ENCODE measurements at regions not wholly inside any gene's neighbourhood (a gene's known extent, or its start where the extent isn't known, plus 50 kb on each side); places are given as distances from the start of the nearest gene placed in this dataset.

- Histone ChIP-seq H3K79me2 (ENCODE audit: control insufficient read depth, insufficient read depth, low read length) (no peaks in the 10 kb centered on the region), H3K36me3 (replicated peaks in 1 of 2; ENCODE audit: control extremely low read depth in 1 of 2, control insufficient read depth in 1 of 2, extremely low read depth in 1 of 2, insufficient read depth in 2 of 2, low read length in 1 of 2) (no peaks in the 10 kb centered on the region), H2AFZ (ENCODE audit: insufficient read depth, low read depth, low read length, poor library complexity, severe bottlenecking) (no peak overlapping the region), H3K9ac (ENCODE audit: low read length) (no peak overlapping the region), H4K20me1 (ENCODE audit: control insufficient read depth, insufficient read depth, low read length, poor library complexity, severe bottlenecking) (no peaks in the 10 kb centered on the region), H3K27ac (ENCODE audit: low read length in 2 of 2) (no peak overlapping the region), H3K27me3 (replicated peaks in 1 of 4; ENCODE audit: control extremely low read depth in 1 of 4, control insufficient read depth in 3 of 4, insufficient read depth in 4 of 4, low read length in 3 of 4) (no peaks in the 10 kb centered on the region), H3K9me3 (ENCODE audit: control extremely low read depth in 1 of 3, control insufficient read depth in 2 of 3, insufficient read depth in 1 of 3, low read length in 2 of 3) (no peaks in the 10 kb centered on the region), H3K4me1 (ENCODE audit: control insufficient read depth in 2 of 2, insufficient read depth in 2 of 2, low read length in 2 of 2) (no peaks in the 10 kb centered on the region), H3K4me3 (ENCODE audit: control extremely low read depth in 1 of 5, extremely low read depth in 1 of 5, insufficient read depth in 1 of 5, low read depth in 2 of 5, low read length in 4 of 5) (no peak overlapping the region), H3K4me2 (replicated peaks; ENCODE audit: low read depth, low read length, poor library complexity, severe bottlenecking) (no peak overlapping the region)
- no peak for ATAC-seq (ENCODE audit: low read depth)
- 100% methylated on average over 3 of the region's 8 CpGs for WGBS (ENCODE audit: insufficient coverage)
- intact Hi-C loops (cut with micrococcal nuclease), result no loop called here
- no peak for DNase-seq
- no peaks in the 10 kb centered on the region for H3K9me3 Mint-ChIP-seq (ENCODE audit: insufficient read depth)
- TF ChIP-seq CTCF (IDR thresholded peaks at IDR 0.05) (no peak), EZH2 (IDR thresholded peaks at IDR 0.05; ENCODE audit: borderline replicate concordance, insufficient read depth, low read depth, low read length, poor library complexity, severe bottlenecking) (no peak)
- H3K27me3 Mint-ChIP-seq, result peaks cover 5% of the 10 kb centered on the region
- H3K4me1 Mint-ChIP-seq, result no peaks in the 10 kb centered on the region
- no peak overlapping the region for H3K4me3 Mint-ChIP-seq
- ChIA-PET POLR2A (no interaction called here), CTCF (no interaction called here)
- no peak overlapping the region for H3K27ac Mint-ChIP-seq
Observed at GRCh38 chr12:30531731-30532678, 163.7 kb downstream of the IPO8 start.

- ChIA-PET POLR2A (no interaction called here), CTCF (no interaction called here)
- Mint-ChIP-seq H3K9me3 (ENCODE audit: insufficient read depth) (no peaks in the 10 kb centered on the region), H3K4me3 (no peak overlapping the region), H3K4me1 (no peaks in the 10 kb centered on the region), H3K27me3 (peaks cover 5% of the 10 kb centered on the region), H3K27ac (no peak overlapping the region)
- Histone ChIP-seq H2AFZ (ENCODE audit: insufficient read depth, low read depth, low read length, poor library complexity, severe bottlenecking) (no peak overlapping the region), H3K79me2 (ENCODE audit: control insufficient read depth, insufficient read depth, low read length) (no peaks in the 10 kb centered on the region), H4K20me1 (ENCODE audit: control insufficient read depth, insufficient read depth, low read length, poor library complexity, severe bottlenecking) (no peaks in the 10 kb centered on the region), H3K27ac (ENCODE audit: low read length in 2 of 2) (no peak overlapping the region), H3K27me3 (replicated peaks in 1 of 4; ENCODE audit: control extremely low read depth in 1 of 4, control insufficient read depth in 3 of 4, insufficient read depth in 4 of 4, low read length in 3 of 4) (no peaks in the 10 kb centered on the region), H3K4me3 (ENCODE audit: control extremely low read depth in 1 of 5, extremely low read depth in 1 of 5, insufficient read depth in 1 of 5, low read depth in 2 of 5, low read length in 4 of 5) (no peak overlapping the region), H3K4me2 (replicated peaks; ENCODE audit: low read depth, low read length, poor library complexity, severe bottlenecking) (no peak overlapping the region), H3K9me3 (ENCODE audit: control extremely low read depth in 1 of 3, control insufficient read depth in 2 of 3, insufficient read depth in 1 of 3, low read length in 2 of 3) (no peaks in the 10 kb centered on the region), H3K36me3 (replicated peaks in 1 of 2; ENCODE audit: control extremely low read depth in 1 of 2, control insufficient read depth in 1 of 2, extremely low read depth in 1 of 2, insufficient read depth in 2 of 2, low read length in 1 of 2) (no peaks in the 10 kb centered on the region), H3K4me1 (ENCODE audit: control insufficient read depth in 2 of 2, insufficient read depth in 2 of 2, low read length in 2 of 2) (no peaks in the 10 kb centered on the region), H3K9ac (ENCODE audit: low read length) (no peak overlapping the region)
- no peak for TF ChIP-seq EZH2 (IDR thresholded peaks at IDR 0.05; ENCODE audit: borderline replicate concordance, insufficient read depth, low read depth, low read length, poor library complexity, severe bottlenecking)
- 75% methylated on average over 1 of the region's 4 CpGs for WGBS (ENCODE audit: insufficient coverage)
- no peak for DNase-seq
- intact Hi-C loops (cut with micrococcal nuclease), result no loop called here
- ATAC-seq (ENCODE audit: low read depth), result no peak
Observed at GRCh38 chr12:30529489-30530269, 166.0 kb downstream of the IPO8 start.
